H9 (cell line): ENCODE measurements at regions not wholly inside any gene's neighbourhood (a gene's known extent, or its start where the extent isn't known, plus 50 kb on each side); places are given as distances from the start of the nearest gene placed in this dataset.

Experiments used
- DNase-seq: peaks from one replicate; pipeline ENCODE4 v3.0.0-alpha.2; 2017
- H2AFZ ChIP-seq: one replicate; pipeline ENCODE4 v1.6.1; 2013; ENCODE audit warnings: mild to moderate bottlenecking, low read length, control low read depth, moderate library complexity
- H2AK5ac ChIP-seq: 2 replicates; pipeline ENCODE4 v1.6.1; 2013; ENCODE audit warnings: low read length, control low read depth, mixed read lengths; ENCODE audit not compliant: insufficient read length
- H2BK120ac ChIP-seq: one replicate; pipeline ENCODE4 v1.6.1; 2013; ENCODE audit warnings: low read depth, mild to moderate bottlenecking, low read length, control low read depth, inconsistent platforms; ENCODE audit not compliant: poor library complexity, severe bottlenecking
- H2BK12ac ChIP-seq: 2 replicates; pipeline ENCODE4 v1.6.1; 2013; ENCODE audit warnings: low read length, control low read depth, mixed read lengths, low read depth; ENCODE audit not compliant: insufficient read length
- H2BK15ac ChIP-seq: 2 replicates; pipeline ENCODE4 v1.6.1; 2013; ENCODE audit warnings: low read depth, low read length, control low read depth
- H2BK20ac ChIP-seq: one replicate; pipeline ENCODE4 v1.6.1; 2013; ENCODE audit warnings: low read depth, mild to moderate bottlenecking, low read length, control low read depth, inconsistent platforms; ENCODE audit not compliant: poor library complexity, severe bottlenecking
- H2BK5ac ChIP-seq: 2 replicates; pipeline ENCODE4 v1.6.1; 2013; ENCODE audit warnings: low read length, control low read depth, mixed read lengths; ENCODE audit not compliant: insufficient read length
- H3K14ac ChIP-seq: 2 replicates; pipeline ENCODE4 v1.6.1; 2013; ENCODE audit warnings: low read length, control low read depth; ENCODE audit not compliant: insufficient read depth
- H3K18ac ChIP-seq: 2 replicates; pipeline ENCODE4 v1.6.1; 2013; ENCODE audit warnings: low read depth, mild to moderate bottlenecking, mixed read lengths, low read length, control low read depth; ENCODE audit not compliant: insufficient read length
- H3K23ac ChIP-seq: 2 replicates; pipeline ENCODE4 v1.6.1; 2013; ENCODE audit warnings: low read length, control low read depth, mixed read lengths, low read depth; ENCODE audit not compliant: insufficient read length
- H3K23me2 ChIP-seq: 2 replicates; pipeline ENCODE4 v1.6.1; 2013; ENCODE audit warnings: low read depth, mild to moderate bottlenecking, mixed read lengths, low read length, control low read depth; ENCODE audit not compliant: insufficient read length, poor library complexity, severe bottlenecking
- H3K27ac ChIP-seq: 2 replicates; pipeline ENCODE4 v1.5.1; 2013; ENCODE audit warnings: low read length, control low read depth, mixed read lengths, low read depth; ENCODE audit not compliant: insufficient read length
- H3K27me3 ChIP-seq: 2 replicates; pipeline ENCODE4 v1.6.1; 2013; ENCODE audit warnings: low read length, control low read depth, inconsistent platforms; ENCODE audit not compliant: insufficient read depth
- H3K4ac ChIP-seq: 2 replicates; pipeline ENCODE4 v1.6.1; 2013; ENCODE audit warnings: low read depth, mild to moderate bottlenecking, control low read depth, inconsistent platforms, low read length, moderate library complexity
- H3K4me1 ChIP-seq: 2 replicates; pipeline ENCODE4 v1.6.1; 2013; ENCODE audit warnings: low read length, control low read depth, inconsistent platforms; ENCODE audit not compliant: insufficient read depth
- H3K4me2 ChIP-seq: 2 replicates; pipeline ENCODE4 v1.6.1; 2013; ENCODE audit warnings: low read length, control low read depth, mixed read lengths; ENCODE audit not compliant: insufficient read length, insufficient read depth
- H3K56ac ChIP-seq: 2 replicates; pipeline ENCODE4 v1.6.1; 2013; ENCODE audit warnings: low read depth, mild to moderate bottlenecking, mixed read lengths, low read length, control low read depth; ENCODE audit not compliant: insufficient read length
- H3K79me1 ChIP-seq: 2 replicates; pipeline ENCODE4 v1.6.1; 2013; ENCODE audit warnings: low read depth, mild to moderate bottlenecking, moderate library complexity, low read length, control low read depth, inconsistent platforms; ENCODE audit not compliant: insufficient read depth, poor library complexity, severe bottlenecking
- H3K79me2 ChIP-seq: 2 replicates; pipeline ENCODE4 v1.6.1; 2013; ENCODE audit warnings: low read length, control low read depth, inconsistent platforms; ENCODE audit not compliant: insufficient read depth
- H3K9ac ChIP-seq: 2 replicates; pipeline ENCODE4 v1.6.1; 2013; ENCODE audit warnings: low read length, control low read depth, mixed read lengths; ENCODE audit not compliant: insufficient read length; ENCODE audit errors: extremely low read depth
- H3K9me3 ChIP-seq: one replicate; pipeline ENCODE4 v1.6.1; 2013; ENCODE audit warnings: low read depth, low read length, inconsistent platforms; ENCODE audit not compliant: control insufficient read depth
- H3T11ph ChIP-seq: one replicate; pipeline ENCODE4 v1.6.1; 2013; ENCODE audit warnings: mild to moderate bottlenecking, low read length, control low read depth, inconsistent platforms
- H4K20me1 ChIP-seq: one replicate; pipeline ENCODE4 v1.6.1; 2013; ENCODE audit not compliant: control insufficient read depth, insufficient read length, insufficient read depth
- H4K5ac ChIP-seq: 2 replicates; pipeline ENCODE4 v1.6.1; 2013; ENCODE audit warnings: low read depth, mild to moderate bottlenecking, mixed read lengths, low read length, control low read depth; ENCODE audit not compliant: insufficient read length
- H4K8ac ChIP-seq: replicated peaks from 2 replicates; pipeline ENCODE4 v1.6.1; 2013; ENCODE audit warnings: low read length, control low read depth, mixed read lengths, low read depth; ENCODE audit not compliant: insufficient read length
- H4K91ac ChIP-seq: 2 replicates; pipeline ENCODE4 v1.6.1; 2013; ENCODE audit warnings: low read depth, mild to moderate bottlenecking, moderate library complexity, mixed read lengths, low read length, control low read depth; ENCODE audit not compliant: insufficient read length
- H3K27ac Mint-ChIP-seq, 3 experiments: 2 replicates in 2 of 3; 3 replicates in 1 of 3; pipeline ENCODE4 v1.8.0; 2020 to 2021; ENCODE audit warnings: mixed read lengths in 3 of 3, mild to moderate bottlenecking in 1 of 3, moderate library complexity in 1 of 3
- H3K27me3 Mint-ChIP-seq: 2 replicates; pipeline ENCODE4 v1.8.0; 2021; ENCODE audit warnings: low read depth, mild to moderate bottlenecking, moderate library complexity, mixed read lengths
- H3K36me3 Mint-ChIP-seq, 3 experiments: 2 replicates in 2 of 3; 3 replicates in 1 of 3; pipeline ENCODE4 v1.8.0; 2020 to 2021; ENCODE audit warnings: low read depth in 3 of 3, mixed read lengths in 3 of 3; ENCODE audit not compliant: insufficient read depth in 1 of 3
- H3K4me1 Mint-ChIP-seq, 2 experiments: 2 replicates each; pipeline ENCODE4 v1.8.0; 2020; ENCODE audit warnings: mixed read lengths in 2 of 2
- H3K4me3 Mint-ChIP-seq, 2 experiments: 2 replicates in 1 of 2; 3 replicates in 1 of 2; pipeline ENCODE4 v1.8.0; 2020 to 2021; ENCODE audit warnings: mild to moderate bottlenecking in 2 of 2, mixed read lengths in 2 of 2, moderate library complexity in 1 of 2
- H3K9me3 Mint-ChIP-seq, 2 experiments: 2 replicates in 1 of 2; 3 replicates in 1 of 2; pipeline ENCODE4 v1.8.0; 2020; ENCODE audit warnings: mild to moderate bottlenecking in 2 of 2, mixed read lengths in 2 of 2, moderate library complexity in 1 of 2
- CTCF ChIP-seq: fragments of 200-600 bp; sonication (generic); conservative IDR thresholded peaks from 3 replicates; pipeline ENCODE4 v1.8.0; 2021; ENCODE audit warnings: antibody characterized with exemption, mild to moderate bottlenecking
- WGBS: extraction: QIAGEN DNeasy Blood & Tissue Kit; methylation state at CpG from one replicate; pipeline ENCODE4 v1.1.7; 2013; ENCODE audit warnings: missing lambda C conversion rate, low lambda C conversion rate, mixed read lengths; ENCODE audit not compliant: insufficient read length; ENCODE audit errors: extremely low coverage; 5-methylcytosine and 5-hydroxymethylcytosine counted together

- H3K9ac ChIP-seq, result no peak overlapping the region
- H2BK12ac ChIP-seq, result no peak overlapping the region
- no peak overlapping the region for H2BK120ac ChIP-seq
- Mint-ChIP-seq H3K36me3 (no peaks in the 10 kb centered on the region), H3K27ac (no peak overlapping the region), H3K4me1 (peaks cover 25% of the 10 kb centered on the region in 2 experiments), H3K27me3 (peaks cover 4% of the 10 kb centered on the region; the same call in 1 of the 2 replicates), H3K4me3 (no peak overlapping the region), H3K9me3 (no peaks in the 10 kb centered on the region)
- H3K79me2 ChIP-seq, result no peaks in the 10 kb centered on the region
- H3K79me1 ChIP-seq, result no peaks in the 10 kb centered on the region
- no peak overlapping the region for H3T11ph ChIP-seq
- H3K4me2 ChIP-seq, result no peak overlapping the region
- no peak overlapping the region for H4K5ac ChIP-seq
- H4K8ac ChIP-seq, result no peak overlapping the region
- DNase-seq, result no peak
- H4K91ac ChIP-seq, result no peak overlapping the region
- no peak overlapping the region for H2BK20ac ChIP-seq
- no peaks in the 10 kb centered on the region for H3K27me3 ChIP-seq
- H3K9me3 ChIP-seq, result no peaks in the 10 kb centered on the region
- H4K20me1 ChIP-seq, result no peaks in the 10 kb centered on the region
- no peak overlapping the region for H2BK5ac ChIP-seq
- peaks cover 5% of the 10 kb centered on the region; the same call in 1 of the 2 replicates for H3K4me1 ChIP-seq
- no peak overlapping the region for H2AFZ ChIP-seq
- H3K14ac ChIP-seq, result no peak overlapping the region
- no peak overlapping the region for H2AK5ac ChIP-seq
- no peak overlapping the region for H3K27ac ChIP-seq
- no peak overlapping the region for H2BK15ac ChIP-seq
- no peak overlapping the region for H3K23ac ChIP-seq
- no peak overlapping the region for H3K56ac ChIP-seq
- no peaks in the 10 kb centered on the region for H3K23me2 ChIP-seq
- no peak overlapping the region for H3K4ac ChIP-seq
- no CpG with 5 or more reads among the region's 5 CpGs for WGBS
- peak overlapping the region; percentile 15 for H3K18ac ChIP-seq
- no peak for TF ChIP-seq CTCF
Measured at GRCh38 chr5:174329738-174330137, 284.2 kb downstream of the NSG2 start.
